Loucy (cell line): ENCODE measurements at regions not wholly inside any gene's neighbourhood (a gene's known extent, or its start where the extent isn't known, plus 50 kb on each side); places are given as distances from the start of the nearest gene placed in this dataset.

Experiments used
- H2AFZ ChIP-seq: fragments of 200-600 bp; sonication (generic); 2 replicates; pipeline ENCODE4 v1.6.0; 2016; ENCODE audit warnings: antibody characterized with exemption, mild to moderate bottlenecking, low read length, moderate library complexity
- H3F3A ChIP-seq: fragments of 200-600 bp; 2 replicates; pipeline ENCODE4 v1.6.0; 2016; ENCODE audit warnings: antibody characterized with exemption, low read depth, mild to moderate bottlenecking
- H3K27me3 ChIP-seq: fragments of 200-600 bp; sonication (generic); 2 replicates; pipeline ENCODE4 v1.6.1; 2014; ENCODE audit warnings: low read length, mild to moderate bottlenecking; ENCODE audit not compliant: insufficient read depth, poor library complexity, severe bottlenecking
- H3K36me3 ChIP-seq: fragments of 200-600 bp; sonication (generic); 2 replicates; pipeline ENCODE4 v1.6.1; 2016; ENCODE audit warnings: low read length; ENCODE audit not compliant: insufficient read depth
- H3K4me1 ChIP-seq: fragments of 200-600 bp; sonication (generic); 2 replicates; pipeline ENCODE4 v1.5.1; 2014; ENCODE audit warnings: low read length, mild to moderate bottlenecking; ENCODE audit not compliant: insufficient read depth, poor library complexity, severe bottlenecking
- H3K4me2 ChIP-seq: fragments of 200-600 bp; sonication (generic); 2 replicates; pipeline ENCODE4 v1.6.0; 2014; ENCODE audit warnings: antibody characterized with exemption, low read length, low read depth, mild to moderate bottlenecking; ENCODE audit not compliant: poor library complexity, severe bottlenecking
- H3K4me3 ChIP-seq: fragments of 200-600 bp; sonication (generic); 2 replicates; pipeline ENCODE4 v1.5.1; 2014; ENCODE audit warnings: low read length, mild to moderate bottlenecking, mixed read lengths; ENCODE audit not compliant: poor library complexity, severe bottlenecking
- H3K79me2 ChIP-seq: fragments of 200-600 bp; sonication (generic); 2 replicates; pipeline ENCODE4 v1.6.1; 2014; ENCODE audit warnings: low read length; ENCODE audit not compliant: insufficient read depth
- H3K9ac ChIP-seq: fragments of 200-600 bp; sonication (generic); 2 replicates; pipeline ENCODE4 v1.6.0; 2014; ENCODE audit warnings: mild to moderate bottlenecking, low read depth, low read length, moderate library complexity; ENCODE audit not compliant: poor library complexity, severe bottlenecking
- H3K9me2 ChIP-seq: fragments of 200-600 bp; sonication (generic); replicated peaks from 2 replicates; pipeline ENCODE4 v1.6.1; 2016; ENCODE audit warnings: low read depth, low read length, mixed read lengths
- H3K9me3 ChIP-seq: fragments of 200-600 bp; sonication (generic); 2 replicates; pipeline ENCODE4 v1.6.1; 2014; ENCODE audit warnings: mild to moderate bottlenecking, antibody characterized with exemption, low read length, low read depth; ENCODE audit not compliant: insufficient read depth
- H4K20me1 ChIP-seq: fragments of 200-600 bp; sonication (generic); 2 replicates; pipeline ENCODE4 v1.6.0; 2014; ENCODE audit warnings: antibody characterized with exemption, low read length, mild to moderate bottlenecking; ENCODE audit not compliant: insufficient read depth, poor library complexity, severe bottlenecking
- CTCF ChIP-seq: fragments of 200-600 bp; sonication (generic); conservative IDR thresholded peaks from 2 replicates; pipeline ENCODE4 v1.5.1; 2014; ENCODE audit warnings: mild to moderate bottlenecking, antibody characterized with exemption, low read length
- EZH2phosphoT487 ChIP-seq: fragments of 200-600 bp; IDR thresholded peaks from 2 replicates; pipeline ENCODE4 v1.6.1; 2018; ENCODE audit warnings: antibody characterized with exemption, mild to moderate bottlenecking, moderate library complexity, borderline replicate concordance

GRCh38 chr3:159080256-159080655 is 278.4 kb downstream of the MFSD1 start:
- Histone ChIP-seq H3K4me3 (no peak overlapping the region), H3K27me3 (no peaks in the 10 kb centered on the region), H2AFZ (no peak overlapping the region), H3K36me3 (no peaks in the 10 kb centered on the region), H3K4me2 (no peak overlapping the region), H4K20me1 (no peaks in the 10 kb centered on the region), H3F3A (no peaks in the 10 kb centered on the region), H3K9me3 (peaks cover 4% of the 10 kb centered on the region), H3K9me2 (no peaks in the 10 kb centered on the region), H3K4me1 (peaks cover 4% of the 10 kb centered on the region), H3K9ac (no peak overlapping the region), H3K79me2 (no peaks in the 10 kb centered on the region)
- TF ChIP-seq EZH2phosphoT487 (no peak), CTCF (no peak)

GRCh38 chr3:159080821-159081220 is 279.0 kb downstream of the MFSD1 start:
- Histone ChIP-seq H3K4me3 (no peak overlapping the region), H2AFZ (peak overlapping the region; percentile 48; the same call in 1 of the 2 replicates), H3K4me2 (no peak overlapping the region), H3K9me2 (no peaks in the 10 kb centered on the region), H3F3A (no peaks in the 10 kb centered on the region), H3K9me3 (peaks cover 4% of the 10 kb centered on the region), H3K79me2 (no peaks in the 10 kb centered on the region), H3K9ac (no peak overlapping the region), H3K27me3 (no peaks in the 10 kb centered on the region), H4K20me1 (no peaks in the 10 kb centered on the region), H3K36me3 (no peaks in the 10 kb centered on the region), H3K4me1 (peaks cover 4% of the 10 kb centered on the region)
- TF ChIP-seq EZH2phosphoT487 (no peak), CTCF (no peak)

- no peaks in the 10 kb centered on the region for H3K36me3 ChIP-seq
- no peak overlapping the region for H3K9ac ChIP-seq
- H3K9me3 ChIP-seq = peaks cover 4% of the 10 kb centered on the region
- H3F3A ChIP-seq = no peaks in the 10 kb centered on the region
- H3K9me2 ChIP-seq = no peaks in the 10 kb centered on the region
- H2AFZ ChIP-seq = no peak overlapping the region
- no peak overlapping the region for H3K4me3 ChIP-seq
- no peaks in the 10 kb centered on the region for H3K27me3 ChIP-seq
- TF ChIP-seq EZH2phosphoT487 = no peak
- peak overlapping the region; percentile 30 for H3K4me2 ChIP-seq
- peaks cover 4% of the 10 kb centered on the region for H3K4me1 ChIP-seq
- H3K79me2 ChIP-seq = no peaks in the 10 kb centered on the region
- H4K20me1 ChIP-seq = no peaks in the 10 kb centered on the region
These were observed 280.7 kb downstream of the MFSD1 start for GRCh38 chr3:159082519-159082918.

GRCh38 chr3:159091936-159092335 is 290.1 kb downstream of the MFSD1 start:
- no peak overlapping the region for H3K4me3 ChIP-seq
- no peaks in the 10 kb centered on the region for H3K36me3 ChIP-seq
- H3K4me1 ChIP-seq = no peaks in the 10 kb centered on the region
- H2AFZ ChIP-seq = no peak overlapping the region
- H3K27me3 ChIP-seq = no peaks in the 10 kb centered on the region
- H3K4me2 ChIP-seq = no peak overlapping the region
- TF ChIP-seq CTCF (peak; percentile 53), EZH2phosphoT487 (no peak)
- H3K9me2 ChIP-seq = no peaks in the 10 kb centered on the region
- H3F3A ChIP-seq = no peaks in the 10 kb centered on the region
- H3K9me3 ChIP-seq = no peaks in the 10 kb centered on the region
- H4K20me1 ChIP-seq = no peaks in the 10 kb centered on the region
- no peaks in the 10 kb centered on the region for H3K79me2 ChIP-seq
- H3K9ac ChIP-seq = no peak overlapping the region
